Natural killer cell (primary cell): ENCODE measurements at regions not wholly inside any gene's neighbourhood (a gene's known extent, or its start where the extent isn't known, plus 50 kb on each side); places are given as distances from the start of the nearest gene placed in this dataset.

ENCODE experiments used
- ATAC-seq, 3 donors: fragments of 150-1000 bp in 2 of 3; fragments of 200-7000 bp in 1 of 3; cut with Tn5 transposase; 1 replicate in 1 of 3; 2 replicates in 2 of 3; pipeline ENCODE4 v1.10.0; 2021; ENCODE audit warnings: mild to moderate bottlenecking in 2 of 3, moderate library complexity in 2 of 3
- DNase-seq, 2 donors: peaks; one replicate each; pipeline versions ENCODE4 v3.0.0 to v3.0.0-alpha.2; 2013 to 2021; ENCODE audit warnings: mixed read lengths in 1 of 2
- H3K27ac ChIP-seq: one replicate; pipeline ENCODE4 v1.5.1; 2013; ENCODE audit warnings: mild to moderate bottlenecking, low read length
- H3K27me3 ChIP-seq: one replicate; pipeline ENCODE4 v1.6.1; 2013; ENCODE audit warnings: low read length; ENCODE audit not compliant: control insufficient read depth, insufficient read depth
- H3K36me3 ChIP-seq: one replicate; pipeline ENCODE4 v1.6.1; 2013; ENCODE audit warnings: low read length; ENCODE audit not compliant: control insufficient read depth, insufficient read depth
- H3K4me1 ChIP-seq: one replicate; pipeline ENCODE4 v1.6.1; 2013; ENCODE audit warnings: low read length; ENCODE audit not compliant: control insufficient read depth, insufficient read depth
- H3K4me3 ChIP-seq: one replicate; pipeline ENCODE4 v1.5.1; 2013; ENCODE audit warnings: low read length
- H3K9me3 ChIP-seq: one replicate; pipeline ENCODE4 v1.6.1; 2013; ENCODE audit warnings: low read length; ENCODE audit not compliant: control insufficient read depth, insufficient read depth
- H3K27ac Mint-ChIP-seq, 2 donors: one replicate each; pipeline ENCODE4 v1.8.0; 2022; ENCODE audit warnings: mild to moderate bottlenecking in 2 of 2, mixed read lengths in 2 of 2, moderate library complexity in 1 of 2
- H3K27me3 Mint-ChIP-seq, 2 donors: one replicate each; pipeline ENCODE4 v1.8.0; 2022; ENCODE audit warnings: low read depth in 2 of 2, mixed read lengths in 2 of 2
- H3K36me3 Mint-ChIP-seq: one replicate; pipeline ENCODE4 v1.8.0; 2022; ENCODE audit warnings: mixed read lengths
- H3K4me1 Mint-ChIP-seq, 2 donors: one replicate each; pipeline ENCODE4 v1.8.0; 2022; ENCODE audit warnings: mixed read lengths in 2 of 2
- H3K4me3 Mint-ChIP-seq: one replicate; pipeline ENCODE4 v1.8.0; 2022; ENCODE audit warnings: mild to moderate bottlenecking, moderate library complexity, mixed read lengths
- H3K9me3 Mint-ChIP-seq, 2 donors: one replicate each; pipeline ENCODE4 v1.8.0; 2022; ENCODE audit warnings: mixed read lengths in 2 of 2
- CTCF ChIP-seq: fragments of 200-600 bp; IDR thresholded peaks from one replicate; pipeline ENCODE4 v1.8.0; 2022; ENCODE audit warnings: antibody characterized with exemption
- WGBS: methylation state at CpG from one replicate; pipeline ENCODE4 v1.1.7; 2013; ENCODE audit warnings: missing lambda C conversion rate; ENCODE audit not compliant: insufficient coverage; 5-methylcytosine and 5-hydroxymethylcytosine counted together
- intact Hi-C: fragments of 100-400 bp; cut with micrococcal nuclease; formaldehyde crosslinking; loops from one replicate; pipeline ENCODE4 v1.14.2; 2022

- 100% methylated on average over 5 of the region's 6 CpGs for WGBS
- no peak for ATAC-seq
Observed at GRCh38 chrX:23504540-23504884, 162.8 kb upstream of the PRDX4 start.

GRCh38 chrX:23504895-23505294 lies 162.4 kb upstream of the PRDX4 start:
- intact Hi-C loops: no loop called here
- Histone ChIP-seq H3K27ac (no peak overlapping the region), H3K4me1 (no peaks in the 10 kb centered on the region), H3K4me3 (no peak overlapping the region), H3K9me3 (no peaks in the 10 kb centered on the region), H3K27me3 (no peaks in the 10 kb centered on the region), H3K36me3 (no peaks in the 10 kb centered on the region)
- no peaks in the 10 kb centered on the region for H3K27me3 Mint-ChIP-seq
- ATAC-seq: no peak
- TF ChIP-seq CTCF: no peak
- H3K36me3 Mint-ChIP-seq: no peaks in the 10 kb centered on the region
- no peaks in the 10 kb centered on the region for H3K4me1 Mint-ChIP-seq
- DNase-seq: no peak
- H3K27ac Mint-ChIP-seq: no peak overlapping the region
- no peaks in the 10 kb centered on the region for H3K9me3 Mint-ChIP-seq
- H3K4me3 Mint-ChIP-seq: no peak overlapping the region
- 90% methylated on average over 1 of the region's 2 CpGs for WGBS

More at GRCh38 chrX:23504540-23504884, 162.8 kb upstream of the PRDX4 start:
- no peaks in the 10 kb centered on the region for H3K27me3 Mint-ChIP-seq
- no peak overlapping the region for H3K27ac Mint-ChIP-seq
- H3K4me1 ChIP-seq: no peaks in the 10 kb centered on the region
- no peaks in the 10 kb centered on the region for H3K9me3 ChIP-seq
- H3K9me3 Mint-ChIP-seq: no peaks in the 10 kb centered on the region
- no peak for DNase-seq
- no peak overlapping the region for H3K4me3 Mint-ChIP-seq
- H3K27me3 ChIP-seq: no peaks in the 10 kb centered on the region
- intact Hi-C loops: no loop called here
- H3K36me3 ChIP-seq: no peaks in the 10 kb centered on the region
- no peaks in the 10 kb centered on the region for H3K4me1 Mint-ChIP-seq
- H3K4me3 ChIP-seq: no peak overlapping the region
- no peak overlapping the region for H3K27ac ChIP-seq
- no peak for TF ChIP-seq CTCF
- H3K36me3 Mint-ChIP-seq: no peaks in the 10 kb centered on the region

- no peak overlapping the region for H3K4me3 ChIP-seq
- H3K4me1 ChIP-seq: no peaks in the 10 kb centered on the region
- no peak for TF ChIP-seq CTCF
- H3K36me3 ChIP-seq: no peaks in the 10 kb centered on the region
- H3K27me3 ChIP-seq: no peaks in the 10 kb centered on the region
- intact Hi-C loops: no loop called here
- Mint-ChIP-seq H3K27me3 (no peaks in the 10 kb centered on the region), H3K9me3 (no peaks in the 10 kb centered on the region), H3K36me3 (no peaks in the 10 kb centered on the region), H3K27ac (no peak overlapping the region), H3K4me1 (no peaks in the 10 kb centered on the region), H3K4me3 (no peak overlapping the region)
- H3K9me3 ChIP-seq: no peaks in the 10 kb centered on the region
- no peak overlapping the region for H3K27ac ChIP-seq
- ATAC-seq (no peak), DNase-seq (no peak)
- 79% methylated on average over 2 of the region's 6 CpGs for WGBS
Observed at GRCh38 chrX:23505531-23506303, 161.6 kb upstream of the PRDX4 start.

GRCh38 chrX:23509256-23509655 lies 158.0 kb upstream of the PRDX4 start:
- Histone ChIP-seq H3K4me1 (no peaks in the 10 kb centered on the region), H3K27ac (no peak overlapping the region), H3K36me3 (no peaks in the 10 kb centered on the region), H3K4me3 (no peak overlapping the region), H3K27me3 (no peaks in the 10 kb centered on the region), H3K9me3 (no peaks in the 10 kb centered on the region)
- H3K27ac Mint-ChIP-seq: no peak overlapping the region
- intact Hi-C loops: no loop called here
- no peak for DNase-seq
- WGBS: 60% methylated on average over 1 of the region's 1 CpG
- no peak for ATAC-seq
- TF ChIP-seq CTCF: no peak
- H3K4me1 Mint-ChIP-seq: no peaks in the 10 kb centered on the region
- H3K36me3 Mint-ChIP-seq: no peaks in the 10 kb centered on the region
- no peak overlapping the region for H3K4me3 Mint-ChIP-seq
- H3K27me3 Mint-ChIP-seq: no peaks in the 10 kb centered on the region
- H3K9me3 Mint-ChIP-seq: no peaks in the 10 kb centered on the region
